Fibroblast of lung (primary cell): ENCODE measurements at regions not wholly inside any gene's neighbourhood (a gene's known extent, or its start where the extent isn't known, plus 50 kb on each side); places are given as distances from the start of the nearest gene placed in this dataset.

Source experiments
- CTCF ChIP-seq, 2 donors: IDR thresholded peaks in 1 of 2; conservative IDR thresholded peaks in 1 of 2; 1 replicate in 1 of 2; 2 replicates in 1 of 2; pipeline ENCODE4 v1.5.1; 2011 to 2012; ENCODE audit warnings: low read length in 2 of 2, control low read depth in 1 of 2, inconsistent platforms in 1 of 2, low read depth in 1 of 2, mild to moderate bottlenecking in 1 of 2
- EZH2 ChIP-seq: IDR thresholded peaks from 2 replicates; pipeline ENCODE4 v1.5.1; 2012; ENCODE audit warnings: low read length, control low read depth, mild to moderate bottlenecking; ENCODE audit errors: missing control alignments

- TF ChIP-seq CTCF (conservative IDR thresholded peaks at IDR 0.05 in 1 of 2, IDR thresholded peaks at IDR 0.05 in 1 of 2; ENCODE audit: low read depth in 1 of 2, low read length in 2 of 2) (no peak), EZH2 (no peak)
Observed at GRCh38 chr6:105992315-105992961, 93.7 kb upstream of the PRDM1 start.
